MM.1S (cell line): ENCODE measurements at regions not wholly inside any gene's neighbourhood (a gene's known extent, or its start where the extent isn't known, plus 50 kb on each side); places are given as distances from the start of the nearest gene placed in this dataset.

Experiments
- DNase-seq: peaks from one replicate; pipeline ENCODE4 v3.0.0-alpha.2; 2015
- H2AFZ ChIP-seq: fragments of 300-600 bp; sonication (generic); 2 replicates; pipeline ENCODE4 v1.6.0; 2016; ENCODE audit warnings: antibody characterized with exemption, low read length
- H3F3A ChIP-seq: fragments of 300-600 bp; sonication (generic); 2 replicates; pipeline ENCODE4 v1.6.1; 2016; ENCODE audit warnings: mild to moderate bottlenecking, antibody characterized with exemption, low read length, moderate library complexity, mixed read lengths; ENCODE audit not compliant: insufficient read depth
- H3K27ac ChIP-seq: fragments of 300-600 bp; sonication (generic); 2 replicates; pipeline ENCODE4 v1.5.1; 2016; ENCODE audit warnings: mild to moderate bottlenecking, low read length
- H3K27me3 ChIP-seq: fragments of 300-600 bp; sonication (generic); replicated peaks from 2 replicates; pipeline ENCODE4 v1.6.0; 2016; ENCODE audit warnings: low read length; ENCODE audit not compliant: insufficient read depth
- H3K36me3 ChIP-seq: fragments of 300-600 bp; sonication (generic); replicated peaks from 2 replicates; pipeline ENCODE4 v1.6.1; 2016; ENCODE audit warnings: mild to moderate bottlenecking, low read length, mixed read lengths; ENCODE audit not compliant: insufficient read depth
- H3K4me1 ChIP-seq: fragments of 300-600 bp; sonication (generic); 2 replicates; pipeline ENCODE4 v1.6.1; 2016; ENCODE audit warnings: low read length, mixed read lengths
- H3K4me2 ChIP-seq: fragments of 300-600 bp; sonication (generic); 2 replicates; pipeline ENCODE4 v1.6.0; 2016; ENCODE audit warnings: low read depth, low read length
- H3K4me3 ChIP-seq: fragments of 300-600 bp; sonication (generic); 2 replicates; pipeline ENCODE4 v1.5.1; 2016; ENCODE audit warnings: low read length, mixed read lengths
- H3K79me2 ChIP-seq: fragments of 300-600 bp; sonication (generic); 2 replicates; pipeline ENCODE4 v1.6.1; 2016; ENCODE audit warnings: mixed run types, low read length, mixed read lengths
- H3K9ac ChIP-seq: fragments of 300-600 bp; sonication (generic); 2 replicates; pipeline ENCODE4 v1.6.1; 2016; ENCODE audit warnings: low read length, mixed read lengths
- H3K9me2 ChIP-seq: fragments of 300-600 bp; sonication (generic); replicated peaks from 2 replicates; pipeline ENCODE4 v1.6.1; 2016; ENCODE audit warnings: mild to moderate bottlenecking, low read length, mixed read lengths; ENCODE audit not compliant: insufficient read depth
- H3K9me3 ChIP-seq: fragments of 300-600 bp; sonication (generic); replicated peaks from 2 replicates; pipeline ENCODE4 v1.6.1; 2016; ENCODE audit warnings: mild to moderate bottlenecking, low read length, mixed read lengths; ENCODE audit not compliant: insufficient read depth
- H4K20me1 ChIP-seq: fragments of 300-600 bp; sonication (generic); 2 replicates; pipeline ENCODE4 v1.6.1; 2016; ENCODE audit warnings: mild to moderate bottlenecking, low read length, moderate library complexity, mixed read lengths; ENCODE audit not compliant: insufficient read depth
- EZH2 ChIP-seq: fragments of 300-600 bp; sonication (generic); optimal IDR thresholded peaks from 2 replicates; pipeline ENCODE3; 2017; ENCODE audit warnings: low read depth, mild to moderate bottlenecking, antibody characterized with exemption, low read length, mixed read lengths
- EZH2phosphoT487 ChIP-seq: fragments of 300-600 bp; sonication (generic); IDR thresholded peaks from 2 replicates; pipeline ENCODE4 v1.6.1; 2018; ENCODE audit warnings: antibody characterized with exemption, low read length
- TF ChIP-seq, protein P1 (sequence below): fragments of 300-600 bp; sonication (generic); IDR thresholded peaks from 2 replicates; pipeline ENCODE4 v1.5.1; 2016; ENCODE audit warnings: antibody characterized with exemption, low read length, mixed read lengths

DNA sequence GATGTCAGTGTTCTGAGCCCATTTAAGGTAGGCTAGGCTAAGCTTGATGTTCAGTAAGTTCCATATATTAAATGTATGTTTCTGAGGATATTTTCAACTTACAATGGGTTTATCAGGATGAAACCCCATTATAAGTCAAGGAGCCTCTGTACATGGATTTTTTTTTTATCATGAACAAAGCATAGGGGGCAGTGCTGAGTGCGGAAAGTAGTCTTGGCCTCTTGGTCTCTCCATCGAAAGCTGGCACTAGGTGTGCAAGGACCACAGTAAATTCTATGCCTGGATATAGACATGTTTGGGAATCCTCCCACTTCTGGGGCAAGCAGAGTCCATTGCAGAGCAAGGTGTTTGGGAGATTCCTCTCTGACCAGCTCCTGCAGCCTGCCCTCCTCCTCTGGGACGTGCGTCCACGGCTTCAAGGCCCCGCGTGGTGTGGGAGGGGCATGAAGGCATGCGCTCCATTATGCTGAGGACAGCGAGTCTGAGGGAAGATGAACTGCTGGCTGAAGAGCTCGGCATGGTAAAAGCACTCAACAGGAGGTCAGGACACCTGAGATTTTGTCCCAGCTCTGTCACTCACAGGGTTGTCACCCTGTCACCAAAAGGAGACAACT lies 122.9 kb upstream of the LIPC start:
- no peaks in the 10 kb centered on the region for H3K4me1 ChIP-seq
- no peaks in the 10 kb centered on the region for H3K9me2 ChIP-seq
- H3K36me3 ChIP-seq: no peaks in the 10 kb centered on the region
- no peaks in the 10 kb centered on the region for H3K9me3 ChIP-seq
- H3K4me3 ChIP-seq: no peak overlapping the region
- no peak overlapping the region for H3K4me2 ChIP-seq
- no peak overlapping the region for H2AFZ ChIP-seq
- no peaks in the 10 kb centered on the region for H3K79me2 ChIP-seq
- no peaks in the 10 kb centered on the region for H3K27me3 ChIP-seq
- no peak overlapping the region for H3K9ac ChIP-seq
- no peaks in the 10 kb centered on the region for H4K20me1 ChIP-seq
- no peak for DNase-seq
- H3F3A ChIP-seq: no peaks in the 10 kb centered on the region
- H3K27ac ChIP-seq: no peak overlapping the region
- TF ChIP-seq EZH2 (no peak), EZH2phosphoT487 (no peak)
- TF ChIP-seq, protein P1, sequence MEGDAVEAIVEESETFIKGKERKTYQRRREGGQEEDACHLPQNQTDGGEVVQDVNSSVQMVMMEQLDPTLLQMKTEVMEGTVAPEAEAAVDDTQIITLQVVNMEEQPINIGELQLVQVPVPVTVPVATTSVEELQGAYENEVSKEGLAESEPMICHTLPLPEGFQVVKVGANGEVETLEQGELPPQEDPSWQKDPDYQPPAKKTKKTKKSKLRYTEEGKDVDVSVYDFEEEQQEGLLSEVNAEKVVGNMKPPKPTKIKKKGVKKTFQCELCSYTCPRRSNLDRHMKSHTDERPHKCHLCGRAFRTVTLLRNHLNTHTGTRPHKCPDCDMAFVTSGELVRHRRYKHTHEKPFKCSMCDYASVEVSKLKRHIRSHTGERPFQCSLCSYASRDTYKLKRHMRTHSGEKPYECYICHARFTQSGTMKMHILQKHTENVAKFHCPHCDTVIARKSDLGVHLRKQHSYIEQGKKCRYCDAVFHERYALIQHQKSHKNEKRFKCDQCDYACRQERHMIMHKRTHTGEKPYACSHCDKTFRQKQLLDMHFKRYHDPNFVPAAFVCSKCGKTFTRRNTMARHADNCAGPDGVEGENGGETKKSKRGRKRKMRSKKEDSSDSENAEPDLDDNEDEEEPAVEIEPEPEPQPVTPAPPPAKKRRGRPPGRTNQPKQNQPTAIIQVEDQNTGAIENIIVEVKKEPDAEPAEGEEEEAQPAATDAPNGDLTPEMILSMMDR: no peak

DNA sequence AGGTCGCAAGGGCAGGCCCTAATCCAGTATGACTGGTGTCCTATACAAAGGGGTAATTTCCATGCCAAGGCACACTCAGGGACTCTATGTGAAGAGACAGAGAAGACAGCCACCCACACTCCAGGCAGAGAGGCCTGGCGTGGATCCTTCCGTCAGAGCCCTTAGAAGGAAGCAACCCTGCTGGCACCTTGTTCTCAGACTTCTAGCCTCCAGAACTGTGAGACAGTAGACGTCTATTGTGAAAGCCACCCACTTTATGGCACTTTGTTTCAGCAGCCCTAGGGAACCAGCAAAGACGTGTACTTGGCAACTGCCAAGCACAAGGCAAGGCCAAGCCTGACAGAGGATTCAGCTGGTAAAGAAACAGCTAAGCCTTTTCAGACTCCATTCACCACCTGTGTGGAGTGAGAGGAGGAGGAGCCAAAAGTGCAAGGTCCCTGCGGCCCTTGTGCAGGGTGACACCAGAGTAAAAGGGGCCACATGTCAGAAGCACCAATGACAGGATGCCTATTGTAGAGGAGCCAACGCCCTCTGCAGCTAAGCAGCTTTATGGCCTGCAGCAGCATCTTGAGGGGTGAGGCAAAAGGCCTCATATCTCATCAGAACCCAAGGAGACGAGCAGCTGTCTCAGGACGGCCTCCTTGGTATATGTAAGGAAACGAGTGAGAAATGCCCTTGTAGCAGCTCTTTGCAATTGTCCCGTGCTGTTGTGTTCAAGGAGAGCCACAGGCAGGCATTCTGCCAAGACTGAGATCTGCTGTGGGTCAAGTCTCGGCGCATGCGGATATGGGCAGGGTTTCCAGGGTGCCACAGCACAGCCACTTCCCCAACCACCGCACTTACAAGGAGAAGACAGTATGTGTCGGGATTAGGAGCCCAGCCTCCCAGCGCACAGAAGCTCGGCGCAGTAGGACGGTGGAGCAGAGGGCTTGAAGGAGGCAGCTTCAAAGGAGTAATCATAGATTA lies 121.5 kb upstream of the LIPC start:
- TF ChIP-seq, protein P1: no peak
- TF ChIP-seq EZH2phosphoT487 (no peak), EZH2 (no peak)

DNA sequence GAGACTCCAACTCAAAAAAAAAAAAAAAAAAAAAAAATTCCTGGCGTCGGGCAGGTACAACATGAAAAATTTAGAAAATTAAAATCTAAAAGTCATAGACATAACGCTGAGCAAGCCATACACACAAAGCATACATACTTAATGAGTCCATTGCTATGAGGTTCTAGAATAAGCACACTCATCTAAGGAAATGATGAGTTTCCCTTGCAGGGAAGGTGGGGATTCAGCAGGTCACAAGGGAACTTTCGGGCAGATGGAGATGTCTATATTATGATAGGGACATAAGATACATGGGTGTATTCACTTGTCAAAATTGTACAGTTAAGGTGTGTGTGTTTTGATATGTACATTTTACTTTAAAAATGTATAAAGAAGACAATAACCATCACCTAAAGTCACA lies 120.2 kb upstream of the LIPC start:
- Histone ChIP-seq H3F3A (no peaks in the 10 kb centered on the region), H3K9me3 (no peaks in the 10 kb centered on the region), H3K4me2 (no peak overlapping the region), H3K9ac (no peak overlapping the region), H3K4me3 (no peak overlapping the region), H3K79me2 (no peaks in the 10 kb centered on the region), H3K36me3 (no peaks in the 10 kb centered on the region), H3K4me1 (peaks cover 22% of the 10 kb centered on the region), H2AFZ (no peak overlapping the region), H3K27ac (no peak overlapping the region), H3K27me3 (no peaks in the 10 kb centered on the region), H4K20me1 (no peaks in the 10 kb centered on the region), H3K9me2 (no peaks in the 10 kb centered on the region)
- no peak for DNase-seq
- TF ChIP-seq EZH2phosphoT487: no peak

More for the DNA sequence above, 121.5 kb upstream of the LIPC start:
- no peak for DNase-seq
- H3K4me1 ChIP-seq: peaks cover 11% of the 10 kb centered on the region
- no peaks in the 10 kb centered on the region for H3K27me3 ChIP-seq
- H3K79me2 ChIP-seq: no peaks in the 10 kb centered on the region
- H2AFZ ChIP-seq: no peak overlapping the region
- no peak overlapping the region for H3K9ac ChIP-seq
- no peak overlapping the region for H3K4me3 ChIP-seq
- no peaks in the 10 kb centered on the region for H3K9me2 ChIP-seq
- no peak overlapping the region for H3K4me2 ChIP-seq
- no peaks in the 10 kb centered on the region for H4K20me1 ChIP-seq
- H3K9me3 ChIP-seq: no peaks in the 10 kb centered on the region
- H3K27ac ChIP-seq: no peak overlapping the region
- H3F3A ChIP-seq: no peaks in the 10 kb centered on the region
- H3K36me3 ChIP-seq: no peaks in the 10 kb centered on the region

DNA sequence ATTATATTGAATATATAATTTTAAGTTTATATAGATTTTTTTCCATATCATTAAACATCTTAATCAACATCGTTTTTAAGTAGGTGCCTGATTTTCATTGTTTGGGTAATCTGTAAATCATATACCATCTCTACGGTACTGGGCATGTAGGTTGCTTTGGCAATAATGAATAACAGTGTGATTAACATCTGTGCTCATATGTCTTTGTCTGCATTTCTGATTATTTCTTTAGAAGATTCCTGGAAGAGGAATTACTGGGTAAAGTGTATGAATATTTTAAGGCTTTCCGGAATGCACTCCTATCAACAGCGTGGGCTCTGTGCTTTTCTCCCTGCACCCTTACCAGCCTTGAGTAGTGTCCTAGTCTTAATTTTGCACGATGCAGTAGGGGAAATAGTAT lies 119.8 kb upstream of the LIPC start:
- no peaks in the 10 kb centered on the region for H3K79me2 ChIP-seq
- peaks cover 22% of the 10 kb centered on the region for H3K4me1 ChIP-seq
- no peaks in the 10 kb centered on the region for H4K20me1 ChIP-seq
- H3K4me3 ChIP-seq: no peak overlapping the region
- H3K9ac ChIP-seq: no peak overlapping the region
- no peaks in the 10 kb centered on the region for H3K9me3 ChIP-seq
- no peak for TF ChIP-seq EZH2phosphoT487
- TF ChIP-seq, protein P1: no peak
- no peak for TF ChIP-seq EZH2
- H3K9me2 ChIP-seq: no peaks in the 10 kb centered on the region
- H3K36me3 ChIP-seq: no peaks in the 10 kb centered on the region
- no peak overlapping the region for H2AFZ ChIP-seq
- H3K27ac ChIP-seq: no peak overlapping the region
- H3K4me2 ChIP-seq: no peak overlapping the region
- no peaks in the 10 kb centered on the region for H3K27me3 ChIP-seq
- H3F3A ChIP-seq: no peaks in the 10 kb centered on the region
- DNase-seq: no peak
